Parathyroid adenoma (tissue), 2 donors: ENCODE measurements at regions not wholly inside any gene's neighbourhood (a gene's known extent, or its start where the extent isn't known, plus 50 kb on each side); places are given as distances from the start of the nearest gene placed in this dataset.
"Not testable (repeated sequence)": the region's sequence is repeated elsewhere in the genome, so short reads cannot be mapped to it uniquely, and the experiment has no call there.

Source experiments
- H2AFZ ChIP-seq: fragments of 300-600 bp; sonication (generic); one replicate; pipeline ENCODE4 v1.7.0; 2017; ENCODE audit warnings: antibody characterized with exemption, mild to moderate bottlenecking
- H3K27ac ChIP-seq: fragments of 300-600 bp; sonication (generic); one replicate; pipeline ENCODE4 v1.7.0; 2017
- H3K27me3 ChIP-seq: fragments of 300-600 bp; sonication (generic); one replicate; pipeline ENCODE4 v1.7.0; 2017; ENCODE audit warnings: low read length; ENCODE audit not compliant: control insufficient read depth, insufficient read depth
- H3K36me3 ChIP-seq: fragments of 300-600 bp; sonication (generic); one replicate; pipeline ENCODE4 v1.7.0; 2017; ENCODE audit warnings: low read length; ENCODE audit not compliant: control insufficient read depth, insufficient read depth
- H3K4me1 ChIP-seq: fragments of 300-600 bp; sonication (generic); one replicate; pipeline ENCODE4 v1.7.0; 2017; ENCODE audit warnings: control low read depth
- H3K4me2 ChIP-seq: fragments of 300-600 bp; sonication (generic); one replicate; pipeline ENCODE4 v1.7.0; 2017; ENCODE audit warnings: low read length
- H3K4me3 ChIP-seq: fragments of 300-600 bp; sonication (generic); one replicate; pipeline ENCODE4 v1.7.0; 2017; ENCODE audit warnings: low read depth, low read length
- H3K79me2 ChIP-seq: fragments of 300-600 bp; sonication (generic); one replicate; pipeline ENCODE4 v1.7.0; 2017; ENCODE audit warnings: control low read depth
- H3K9ac ChIP-seq: fragments of 300-600 bp; sonication (generic); one replicate; pipeline ENCODE4 v1.7.0; 2017; ENCODE audit warnings: mild to moderate bottlenecking
- H3K9me3 ChIP-seq: fragments of 300-600 bp; sonication (generic); one replicate; pipeline ENCODE4 v1.7.0; 2017; ENCODE audit warnings: low read length; ENCODE audit not compliant: control insufficient read depth
- TF ChIP-seq, protein P1 (sequence below): fragments of 300-600 bp; sonication (generic); IDR thresholded peaks from one replicate; pipeline ENCODE4 v1.7.0; 2017; ENCODE audit warnings: antibody characterized with exemption, mild to moderate bottlenecking
- donor health status: primary hyperparathyroidism.

DNA sequence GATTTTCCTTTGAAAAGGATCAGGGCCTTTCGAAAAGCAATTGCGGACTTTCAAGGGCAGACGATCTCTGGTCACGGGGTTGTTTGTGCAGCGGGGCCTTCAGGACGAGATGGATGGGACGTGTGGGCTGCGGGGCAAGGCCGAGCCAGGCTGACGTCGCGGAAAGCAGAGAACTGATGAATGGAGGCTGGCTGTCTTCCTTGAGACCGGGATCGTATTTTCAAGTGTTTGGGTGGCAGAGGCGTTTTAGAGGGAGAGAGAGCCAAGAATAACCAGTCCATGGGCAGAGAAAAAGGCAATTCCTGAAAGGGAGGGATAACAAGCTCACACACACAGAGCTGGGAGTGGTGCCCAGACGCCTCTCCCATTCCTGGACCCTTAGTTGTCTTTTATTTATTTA is 138.9 kb upstream of the USP29 start:
- H3K27me3 ChIP-seq = no peaks in the 10 kb centered on the region
- H3K4me2 ChIP-seq = no peak overlapping the region
- H3K27ac ChIP-seq = no peak overlapping the region
- H3K4me1 ChIP-seq = no peaks in the 10 kb centered on the region
- no peaks in the 10 kb centered on the region for H3K79me2 ChIP-seq
- H3K9ac ChIP-seq = no peak overlapping the region
- TF ChIP-seq, protein P1, sequence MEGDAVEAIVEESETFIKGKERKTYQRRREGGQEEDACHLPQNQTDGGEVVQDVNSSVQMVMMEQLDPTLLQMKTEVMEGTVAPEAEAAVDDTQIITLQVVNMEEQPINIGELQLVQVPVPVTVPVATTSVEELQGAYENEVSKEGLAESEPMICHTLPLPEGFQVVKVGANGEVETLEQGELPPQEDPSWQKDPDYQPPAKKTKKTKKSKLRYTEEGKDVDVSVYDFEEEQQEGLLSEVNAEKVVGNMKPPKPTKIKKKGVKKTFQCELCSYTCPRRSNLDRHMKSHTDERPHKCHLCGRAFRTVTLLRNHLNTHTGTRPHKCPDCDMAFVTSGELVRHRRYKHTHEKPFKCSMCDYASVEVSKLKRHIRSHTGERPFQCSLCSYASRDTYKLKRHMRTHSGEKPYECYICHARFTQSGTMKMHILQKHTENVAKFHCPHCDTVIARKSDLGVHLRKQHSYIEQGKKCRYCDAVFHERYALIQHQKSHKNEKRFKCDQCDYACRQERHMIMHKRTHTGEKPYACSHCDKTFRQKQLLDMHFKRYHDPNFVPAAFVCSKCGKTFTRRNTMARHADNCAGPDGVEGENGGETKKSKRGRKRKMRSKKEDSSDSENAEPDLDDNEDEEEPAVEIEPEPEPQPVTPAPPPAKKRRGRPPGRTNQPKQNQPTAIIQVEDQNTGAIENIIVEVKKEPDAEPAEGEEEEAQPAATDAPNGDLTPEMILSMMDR = no peak
- no peaks in the 10 kb centered on the region for H3K36me3 ChIP-seq
- no peak overlapping the region for H3K4me3 ChIP-seq
- no peak overlapping the region for H2AFZ ChIP-seq
- no peaks in the 10 kb centered on the region for H3K9me3 ChIP-seq

DNA sequence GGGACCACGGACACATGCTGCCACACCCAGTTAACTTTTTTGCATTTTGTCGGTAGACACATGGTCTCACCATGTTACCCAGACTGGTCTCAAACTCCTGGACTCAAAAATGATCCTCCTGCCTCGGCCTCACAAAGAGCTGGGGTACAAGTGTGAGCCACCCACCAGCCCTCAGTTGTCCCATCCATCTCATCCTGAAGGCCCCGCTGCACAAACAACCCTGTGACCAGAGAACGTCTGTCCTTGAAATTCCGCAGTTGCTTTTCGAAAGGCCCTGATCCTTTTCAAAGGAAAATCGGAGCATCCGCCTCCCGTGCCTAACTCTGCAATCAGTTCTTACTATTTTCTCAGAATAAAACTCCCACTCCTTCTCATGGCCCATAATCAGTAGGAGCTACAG is 138.3 kb upstream of the USP29 start:
- not testable (repeated sequence) for H3K36me3 ChIP-seq, H2AFZ ChIP-seq, H3K9me3 ChIP-seq, H3K9ac ChIP-seq, H3K4me1 ChIP-seq, H3K27ac ChIP-seq, H3K4me2 ChIP-seq, H3K79me2 ChIP-seq, H3K4me3 ChIP-seq, H3K27me3 ChIP-seq

DNA sequence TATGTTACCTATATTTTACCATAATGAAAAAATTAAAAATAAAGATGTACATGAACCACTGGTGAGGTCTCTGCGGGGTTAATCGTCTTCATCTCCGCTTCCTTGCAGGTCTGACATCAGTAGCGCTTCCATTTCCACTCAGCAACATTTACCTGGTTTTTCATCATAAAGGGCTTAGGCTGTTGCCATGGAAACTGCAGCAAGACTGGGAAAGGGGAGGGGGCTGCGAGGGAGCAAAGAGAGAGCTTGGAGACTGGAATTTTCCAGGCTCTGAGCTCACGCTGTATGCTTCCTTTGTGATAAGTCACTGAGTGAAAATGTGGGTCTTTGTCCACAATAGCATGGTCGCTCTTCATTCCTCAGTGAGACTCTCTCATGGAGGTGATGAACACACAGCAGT is 136.6 kb upstream of the USP29 start:
- H3K9me3 ChIP-seq = no peaks in the 10 kb centered on the region
- H3K4me1 ChIP-seq = no peaks in the 10 kb centered on the region
- H3K9ac ChIP-seq = no peak overlapping the region
- H3K79me2 ChIP-seq = no peaks in the 10 kb centered on the region
- H2AFZ ChIP-seq = no peak overlapping the region
- TF ChIP-seq, protein P1 = no peak
- no peak overlapping the region for H3K4me2 ChIP-seq
- H3K36me3 ChIP-seq = no peaks in the 10 kb centered on the region
- H3K27ac ChIP-seq = no peak overlapping the region
- H3K4me3 ChIP-seq = no peak overlapping the region
- no peaks in the 10 kb centered on the region for H3K27me3 ChIP-seq

DNA sequence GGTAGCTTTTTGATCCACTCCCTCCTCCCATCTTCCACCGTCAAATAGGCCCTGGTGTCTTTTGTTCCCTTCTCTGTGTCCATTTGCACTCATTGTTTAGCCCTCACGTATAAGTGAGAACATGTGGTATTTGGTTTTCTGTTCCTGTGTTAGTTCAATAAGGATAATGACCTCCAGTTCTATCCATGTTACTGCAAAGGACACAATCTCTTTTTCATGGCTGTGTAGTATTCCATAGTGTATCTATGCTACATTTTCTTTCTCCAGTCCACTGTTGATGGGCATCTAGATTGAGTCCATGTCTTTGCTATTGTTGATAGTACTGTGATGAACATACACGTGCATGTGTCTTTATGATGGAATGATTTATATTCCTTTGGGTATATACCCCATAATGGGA is 136.0 kb upstream of the USP29 start:
- Histone ChIP-seq H3K27ac (no peak overlapping the region), H3K4me3 (no peak overlapping the region), H2AFZ (no peak overlapping the region), H3K4me1 (no peaks in the 10 kb centered on the region), H3K79me2 (no peaks in the 10 kb centered on the region), H3K36me3 (no peaks in the 10 kb centered on the region), H3K9ac (no peak overlapping the region), H3K27me3 (no peaks in the 10 kb centered on the region), H3K4me2 (no peak overlapping the region), H3K9me3 (no peaks in the 10 kb centered on the region)
- TF ChIP-seq, protein P1 = no peak

DNA sequence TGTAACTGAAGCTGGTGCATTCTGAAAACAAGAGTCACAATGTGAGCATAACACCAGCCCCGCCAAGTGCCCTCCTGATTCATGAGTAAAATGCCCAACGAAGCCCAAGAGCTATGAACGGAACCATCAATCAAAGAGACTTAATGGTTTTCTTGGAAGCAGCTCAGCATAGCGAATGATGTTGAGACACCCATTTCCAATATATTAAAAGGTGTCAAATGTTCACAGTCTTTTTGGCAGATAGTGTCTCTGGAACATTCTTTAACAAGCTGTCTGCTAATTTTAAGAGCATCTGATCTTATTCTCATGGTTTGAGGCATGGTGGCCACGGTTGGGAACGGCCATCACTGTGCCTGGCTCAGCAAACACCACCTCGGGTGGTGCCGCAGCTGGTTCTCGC is 133.4 kb upstream of the USP29 start:
- Histone ChIP-seq H3K79me2 (no peaks in the 10 kb centered on the region), H3K9ac (no peak overlapping the region), H3K36me3 (no peaks in the 10 kb centered on the region), H2AFZ (no peak overlapping the region), H3K4me2 (no peak overlapping the region), H3K4me3 (no peak overlapping the region), H3K9me3 (no peaks in the 10 kb centered on the region), H3K27ac (no peak overlapping the region), H3K27me3 (no peaks in the 10 kb centered on the region), H3K4me1 (no peaks in the 10 kb centered on the region)
- TF ChIP-seq, protein P1 = no peak
